ENCODE measurements at regions not wholly inside any gene's neighbourhood (a gene's known extent, or its start where the extent isn't known, plus 50 kb on each side); places are given as distances from the start of the nearest gene placed in this dataset.

- no peaks in the 10 kb centered on the region for H3K36me3 ChIP-seq
- H3K9ac ChIP-seq (ENCODE audit: low read depth in 2 of 2, low read length in 2 of 2): no peak overlapping the region
- H3K9me3 ChIP-seq: no peaks in the 10 kb centered on the region
- H3K4me3 ChIP-seq: no peak overlapping the region
- DNase-seq: no peak
- intact Hi-C loops (cut with DNase I): no loop called here
- H3K4me1 ChIP-seq: no peaks in the 10 kb centered on the region
- no peaks in the 10 kb centered on the region for H3K27me3 ChIP-seq
- no peak overlapping the region for H3K27ac ChIP-seq
- TF ChIP-seq, protein P1, sequence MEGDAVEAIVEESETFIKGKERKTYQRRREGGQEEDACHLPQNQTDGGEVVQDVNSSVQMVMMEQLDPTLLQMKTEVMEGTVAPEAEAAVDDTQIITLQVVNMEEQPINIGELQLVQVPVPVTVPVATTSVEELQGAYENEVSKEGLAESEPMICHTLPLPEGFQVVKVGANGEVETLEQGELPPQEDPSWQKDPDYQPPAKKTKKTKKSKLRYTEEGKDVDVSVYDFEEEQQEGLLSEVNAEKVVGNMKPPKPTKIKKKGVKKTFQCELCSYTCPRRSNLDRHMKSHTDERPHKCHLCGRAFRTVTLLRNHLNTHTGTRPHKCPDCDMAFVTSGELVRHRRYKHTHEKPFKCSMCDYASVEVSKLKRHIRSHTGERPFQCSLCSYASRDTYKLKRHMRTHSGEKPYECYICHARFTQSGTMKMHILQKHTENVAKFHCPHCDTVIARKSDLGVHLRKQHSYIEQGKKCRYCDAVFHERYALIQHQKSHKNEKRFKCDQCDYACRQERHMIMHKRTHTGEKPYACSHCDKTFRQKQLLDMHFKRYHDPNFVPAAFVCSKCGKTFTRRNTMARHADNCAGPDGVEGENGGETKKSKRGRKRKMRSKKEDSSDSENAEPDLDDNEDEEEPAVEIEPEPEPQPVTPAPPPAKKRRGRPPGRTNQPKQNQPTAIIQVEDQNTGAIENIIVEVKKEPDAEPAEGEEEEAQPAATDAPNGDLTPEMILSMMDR (IDR thresholded peaks at IDR 0.05): no peak
Measured at GRCh38 chr4:25540734-25541133, 114.9 kb upstream of the SLC34A2 start.

DNA sequence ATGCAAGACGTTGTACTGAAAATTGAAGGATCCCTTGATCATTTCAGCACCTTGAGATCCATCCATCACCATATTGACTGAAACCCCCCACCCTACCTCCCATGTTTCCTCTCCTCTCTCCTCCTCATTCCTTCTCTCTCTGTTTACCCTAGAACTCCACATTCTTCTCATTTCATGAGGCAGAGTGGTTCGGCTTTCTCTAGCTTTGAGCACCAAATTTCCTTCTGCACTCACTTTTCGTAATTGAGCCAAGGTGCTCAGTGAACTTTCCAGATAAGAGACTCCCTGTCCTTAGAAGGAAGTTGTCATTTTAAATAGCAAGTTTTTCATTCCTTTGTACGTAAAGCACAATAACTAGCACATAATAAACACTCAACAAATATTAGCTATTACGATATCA is 108.3 kb upstream of the SLC34A2 start:
- no peaks in the 10 kb centered on the region for H3K9me3 ChIP-seq
- TF ChIP-seq, protein P1 (IDR thresholded peaks at IDR 0.05): no peak
- no peaks in the 10 kb centered on the region for H3K36me3 ChIP-seq
- no peak overlapping the region for H3K27ac ChIP-seq
- intact Hi-C loops (cut with DNase I): no loop called here
- H3K4me3 ChIP-seq: no peak overlapping the region
- no peak for DNase-seq
- H3K9ac ChIP-seq (ENCODE audit: low read depth in 2 of 2, low read length in 2 of 2): no peak overlapping the region
- no peaks in the 10 kb centered on the region for H3K27me3 ChIP-seq
- H3K4me1 ChIP-seq: peaks cover 6% of the 10 kb centered on the region

- TF ChIP-seq, protein P1 (IDR thresholded peaks at IDR 0.05): no peak
- H3K9me3 ChIP-seq: no peaks in the 10 kb centered on the region
Measured at GRCh38 chr4:25549413-25549812, 106.2 kb upstream of the SLC34A2 start.

GRCh38 chr4:25550376-25551030 is 105.1 kb upstream of the SLC34A2 start:
- intact Hi-C loops (cut with DNase I): no loop called here
- H3K27me3 ChIP-seq: no peaks in the 10 kb centered on the region
- no peaks in the 10 kb centered on the region for H3K9me3 ChIP-seq
- H3K27ac ChIP-seq: no peak overlapping the region
- H3K4me1 ChIP-seq: peaks cover 6% of the 10 kb centered on the region
- TF ChIP-seq, protein P1 (IDR thresholded peaks at IDR 0.05): no peak
- H3K9ac ChIP-seq (ENCODE audit: low read depth in 2 of 2, low read length in 2 of 2): no peak overlapping the region
- H3K4me3 ChIP-seq: no peak overlapping the region
- no peak for DNase-seq
- H3K36me3 ChIP-seq: no peaks in the 10 kb centered on the region

More at GRCh38 chr4:25549413-25549812, 106.2 kb upstream of the SLC34A2 start:
- intact Hi-C loops (cut with DNase I): no loop called here
- H3K36me3 ChIP-seq: no peaks in the 10 kb centered on the region
- H3K4me3 ChIP-seq: no peak overlapping the region
- no peaks in the 10 kb centered on the region for H3K27me3 ChIP-seq
- DNase-seq: no peak
- peaks cover 6% of the 10 kb centered on the region for H3K4me1 ChIP-seq
- H3K27ac ChIP-seq: no peak overlapping the region
- no peak overlapping the region for H3K9ac ChIP-seq (ENCODE audit: low read depth in 2 of 2, low read length in 2 of 2)

- Histone ChIP-seq H3K27ac (no peak overlapping the region), H3K9ac (ENCODE audit: low read depth in 2 of 2, low read length in 2 of 2) (no peak overlapping the region), H3K27me3 (no peaks in the 10 kb centered on the region), H3K4me1 (peaks cover 6% of the 10 kb centered on the region), H3K4me3 (no peak overlapping the region), H3K36me3 (no peaks in the 10 kb centered on the region), H3K9me3 (no peaks in the 10 kb centered on the region)
- TF ChIP-seq, protein P1 (IDR thresholded peaks at IDR 0.05): no peak
- DNase-seq: peak; percentile 54
- intact Hi-C loops (cut with DNase I): no loop called here
Measured at GRCh38 chr4:25551605-25552004, 104.0 kb upstream of the SLC34A2 start.
